ENCODE measurements at regions not wholly inside any gene's neighbourhood (a gene's known extent, or its start where the extent isn't known, plus 50 kb on each side); places are given as distances from the start of the nearest gene placed in this dataset.

DNA sequence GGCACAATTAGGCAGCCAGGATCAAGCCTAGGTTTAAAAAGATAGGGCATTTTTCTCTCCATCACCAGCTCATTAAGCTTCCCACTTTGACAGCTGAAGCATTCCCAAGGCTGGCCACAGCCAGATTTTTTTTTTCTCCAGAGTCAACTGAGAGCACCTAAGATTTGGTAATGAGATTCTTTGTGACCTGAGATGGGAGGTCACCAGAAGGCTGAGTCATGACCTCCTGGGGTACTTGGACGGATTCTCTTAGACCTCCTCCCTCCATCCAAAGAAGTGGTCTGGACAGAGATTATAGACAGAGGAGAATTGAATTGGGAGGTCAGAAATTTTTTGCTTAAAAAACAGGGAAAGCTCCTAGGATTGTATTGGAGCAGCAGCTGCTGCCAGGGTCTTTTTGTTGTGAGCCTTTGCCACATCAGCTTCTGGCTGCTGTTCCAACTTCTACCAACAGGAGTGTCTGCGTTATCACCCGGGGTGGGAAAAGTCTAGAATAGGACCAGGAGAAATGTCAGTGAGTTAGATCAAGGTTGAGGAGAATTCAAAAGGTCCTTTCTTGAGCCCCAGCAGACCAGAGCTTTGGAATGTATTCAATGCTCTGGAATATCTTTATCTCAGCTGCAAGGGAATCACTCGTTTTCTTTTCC, 221.2 kb upstream of the N4BP1 start:
- DNase-seq (ENCODE audit: low read depth) = peak; percentile 7

DNA sequence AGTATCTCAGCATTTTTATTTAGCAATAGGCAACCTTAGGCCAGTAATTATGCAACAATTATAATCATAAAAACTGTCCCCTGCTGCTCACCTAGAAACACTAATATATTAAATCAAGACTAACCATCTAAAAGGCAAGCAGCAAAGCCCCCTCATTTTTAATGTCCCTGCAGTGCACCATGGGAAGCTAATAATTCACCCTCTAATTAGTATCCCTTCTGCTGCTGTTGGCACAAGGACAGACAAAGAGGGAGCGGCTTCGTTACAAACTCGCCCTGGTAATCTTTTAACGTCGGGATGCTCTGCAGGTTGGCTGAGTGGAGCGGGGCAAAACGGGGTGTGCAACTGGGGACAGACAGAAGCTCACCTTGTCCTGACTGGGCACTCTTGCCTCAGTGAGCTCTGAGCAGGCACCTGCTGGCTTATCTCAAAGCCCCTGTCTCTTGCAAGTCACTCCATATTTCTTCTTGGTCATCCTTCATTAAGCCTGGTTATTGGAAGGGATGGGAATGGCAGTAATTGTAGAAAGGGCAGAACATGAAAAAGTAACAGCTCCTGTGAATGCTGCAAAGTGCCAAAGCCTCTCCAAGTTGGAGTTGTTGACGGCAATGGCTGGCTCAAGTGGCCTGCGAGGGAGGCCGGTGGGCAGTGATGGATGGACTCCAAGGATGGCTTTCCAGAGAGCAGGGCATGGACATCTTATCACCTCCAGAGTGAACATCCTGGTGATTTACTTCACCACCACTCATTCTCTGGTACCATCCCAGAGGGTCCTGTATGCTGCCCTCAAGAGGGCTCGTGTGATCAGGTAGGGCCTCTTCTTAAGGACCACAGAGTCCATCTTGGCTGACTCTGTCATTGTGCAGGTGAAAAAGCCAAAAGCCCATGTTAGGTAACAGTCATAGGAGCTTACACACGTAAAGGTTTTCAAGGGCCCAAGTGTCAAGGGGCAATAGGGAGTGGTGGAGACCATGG, 219.6 kb upstream of the N4BP1 start:
- no peak for DNase-seq (ENCODE audit: low read depth)

DNA sequence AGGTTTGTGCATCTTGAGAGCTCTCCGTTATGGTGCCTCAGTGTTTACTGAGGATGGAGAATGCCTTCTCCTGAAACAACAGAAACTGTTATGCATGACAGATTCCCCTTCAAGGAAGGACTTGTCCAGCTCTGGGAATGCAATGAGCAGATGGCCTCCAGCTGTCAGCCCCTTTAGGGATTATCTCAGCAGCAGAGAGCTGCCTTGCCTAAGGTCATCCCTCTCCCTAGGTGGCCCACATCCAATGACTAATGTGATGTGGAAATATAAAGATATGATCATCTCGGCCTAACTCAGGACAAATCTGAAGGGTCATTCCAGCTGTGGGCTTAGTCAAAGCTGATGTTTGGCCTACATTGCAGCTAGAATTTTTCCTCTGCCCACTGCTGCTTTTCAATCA, 214.3 kb upstream of the N4BP1 start:
- no peak for DNase-seq (ENCODE audit: low read depth)

DNA sequence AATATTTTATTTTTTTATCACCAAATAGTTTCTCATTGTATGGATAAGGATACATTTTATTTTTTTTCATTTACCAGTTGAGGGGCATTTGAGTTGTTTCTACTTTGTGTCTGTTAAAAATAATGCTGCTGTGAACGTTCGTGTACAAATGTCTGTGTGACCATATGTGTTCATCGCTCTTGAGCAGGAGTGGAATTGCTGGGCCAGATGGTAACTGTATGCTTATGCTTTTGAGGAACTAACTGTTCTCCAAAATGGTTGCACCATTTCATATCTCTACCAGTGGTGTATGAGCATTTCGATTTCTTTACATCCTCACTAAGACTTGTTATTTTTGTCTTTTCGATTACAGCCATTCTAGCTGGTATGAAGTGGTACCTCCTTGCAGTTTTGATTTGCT, 212.5 kb upstream of the N4BP1 start:
- no peak for DNase-seq (ENCODE audit: low read depth)

DNA sequence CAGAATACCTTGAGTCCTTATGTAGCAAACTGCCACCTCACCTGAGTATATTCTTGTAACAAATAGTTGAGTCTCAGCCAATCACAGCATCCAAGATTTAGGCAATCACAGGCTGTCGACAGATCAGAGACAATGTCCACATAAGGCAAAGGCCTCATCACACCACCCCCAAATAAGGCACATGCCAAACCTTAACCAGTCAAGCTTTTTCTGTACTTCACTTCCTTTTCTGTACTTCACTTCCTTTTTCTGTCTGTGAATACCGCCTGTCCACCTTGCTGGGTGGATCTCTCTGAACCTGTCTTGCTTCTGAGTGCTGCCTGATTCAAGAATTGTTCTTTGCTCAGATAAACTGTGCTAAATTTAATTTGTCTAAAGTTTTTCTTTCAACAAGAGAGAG, 210.4 kb upstream of the N4BP1 start:
- DNase-seq (ENCODE audit: low read depth) = no peak

DNA sequence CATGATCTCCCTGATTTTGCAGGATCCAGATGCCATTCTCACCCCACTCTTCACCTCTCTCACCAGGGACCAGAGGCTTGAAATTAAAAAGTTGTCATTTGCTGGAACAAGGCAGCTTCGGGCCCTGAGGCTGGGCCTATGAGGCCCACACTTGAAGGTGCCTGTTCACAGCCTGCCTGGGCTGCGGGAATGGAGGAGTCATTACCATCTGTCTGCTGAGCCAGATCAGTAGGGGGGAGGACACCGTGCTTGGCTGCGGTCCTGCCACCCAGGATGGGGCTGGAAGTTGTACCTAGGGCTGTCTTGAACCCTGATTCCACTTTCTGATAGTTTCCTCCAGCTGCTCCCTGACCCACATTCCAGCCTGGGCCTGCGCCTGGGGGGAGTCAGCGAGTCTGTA, 208.3 kb upstream of the N4BP1 start:
- DNase-seq (ENCODE audit: low read depth) = no peak

DNA sequence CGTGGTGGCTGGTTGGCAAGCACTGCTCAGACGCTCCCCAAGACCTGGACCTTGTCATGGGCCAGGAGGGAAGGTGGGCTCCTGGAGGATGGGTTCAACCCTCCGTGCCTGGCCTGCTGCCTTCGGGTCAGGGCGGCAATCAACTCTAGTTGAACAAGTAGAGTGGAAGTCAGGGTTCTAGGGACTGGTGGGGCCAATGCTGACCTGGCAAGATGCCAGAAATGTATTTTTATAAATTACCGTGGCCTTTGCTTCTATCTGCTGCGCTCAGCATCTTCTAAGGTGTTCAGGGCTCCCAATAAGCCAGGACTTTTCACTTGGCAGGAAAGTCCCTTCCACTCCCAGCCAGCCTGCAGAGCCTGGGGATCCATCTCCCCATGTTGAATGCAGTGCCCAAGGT, 207.1 kb upstream of the N4BP1 start:
- DNase-seq (ENCODE audit: low read depth) = no peak

DNA sequence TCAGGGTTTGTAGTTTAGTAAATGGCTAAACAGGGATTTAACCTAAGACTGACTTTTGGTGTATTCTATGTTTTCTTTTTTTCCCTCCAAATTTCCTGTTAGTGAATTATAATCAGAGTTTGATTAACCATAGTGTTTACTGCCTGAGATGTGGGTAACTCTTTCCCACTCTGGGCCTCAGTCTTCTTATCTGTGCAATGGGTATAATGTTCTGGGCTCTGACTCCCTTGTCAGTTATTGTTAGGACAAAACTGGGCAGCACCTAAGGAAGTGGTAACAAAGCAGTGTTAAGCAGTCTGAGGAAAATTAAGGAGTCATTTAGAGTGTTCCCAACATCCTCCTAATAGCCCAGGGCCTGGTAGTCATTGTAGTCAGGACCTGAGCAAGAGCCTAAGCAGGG, 206.4 kb upstream of the N4BP1 start:
- DNase-seq (ENCODE audit: low read depth) = no peak

DNA sequence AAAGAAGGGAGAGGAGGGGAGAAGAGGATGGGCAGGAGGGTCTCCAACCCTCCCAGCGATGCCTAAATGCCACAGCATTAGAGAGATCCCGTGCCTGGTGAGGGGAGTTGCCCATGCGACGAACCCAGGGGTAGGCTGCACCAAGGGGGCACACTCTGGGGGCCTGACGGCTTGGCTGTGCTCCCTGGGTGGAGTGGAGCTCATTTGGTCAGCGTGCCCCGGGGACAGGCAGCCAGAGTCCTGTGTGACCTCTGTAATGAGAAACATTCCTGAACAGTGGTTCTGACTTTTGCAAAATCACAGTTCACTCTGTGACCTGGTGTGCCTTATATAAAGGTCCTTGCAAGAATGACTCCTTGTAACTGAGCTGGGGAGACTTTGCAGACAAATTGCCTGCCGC, 205.0 kb upstream of the N4BP1 start:
- DNase-seq (ENCODE audit: low read depth) = no peak

DNA sequence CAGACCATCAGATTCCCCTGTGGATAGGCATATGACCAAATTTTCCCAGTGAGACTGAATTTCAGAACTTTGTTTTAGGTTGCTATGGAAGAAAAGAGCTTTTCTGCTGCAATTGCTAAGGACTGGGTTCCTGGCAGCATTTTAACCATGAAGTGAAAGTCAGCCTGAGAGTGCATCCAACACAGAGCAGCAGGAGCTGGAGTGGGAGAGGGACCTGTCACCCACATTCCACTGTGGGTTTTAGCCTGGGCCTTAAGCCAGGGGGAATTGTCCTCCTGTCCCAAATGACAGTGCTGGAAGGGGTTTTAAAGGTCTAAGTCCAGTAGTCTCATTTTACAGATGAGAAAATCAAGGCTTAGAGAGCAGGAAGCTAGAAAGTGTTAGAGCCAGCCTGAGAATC, 203.5 kb upstream of the N4BP1 start:
- no peak for DNase-seq (ENCODE audit: low read depth)

DNA sequence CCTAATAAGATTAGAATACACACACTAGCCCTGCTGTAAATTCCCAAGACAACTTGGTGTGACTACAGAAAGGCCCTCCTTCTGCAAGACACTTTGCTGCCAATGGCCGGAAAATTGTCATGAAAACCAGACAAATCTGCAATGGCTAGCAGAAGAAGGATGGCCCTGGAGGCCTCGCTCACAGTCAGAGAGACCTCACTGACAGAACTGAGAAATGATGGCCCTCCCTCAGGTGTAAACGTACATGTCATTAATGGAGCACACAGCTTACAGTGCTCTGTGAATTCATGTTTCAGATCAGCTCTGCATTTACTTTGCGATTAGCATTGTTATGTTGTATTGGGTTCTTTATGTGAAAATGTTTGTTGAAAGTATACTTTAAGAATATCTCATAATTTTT, 202.9 kb upstream of the N4BP1 start:
- DNase-seq (ENCODE audit: low read depth) = no peak

DNA sequence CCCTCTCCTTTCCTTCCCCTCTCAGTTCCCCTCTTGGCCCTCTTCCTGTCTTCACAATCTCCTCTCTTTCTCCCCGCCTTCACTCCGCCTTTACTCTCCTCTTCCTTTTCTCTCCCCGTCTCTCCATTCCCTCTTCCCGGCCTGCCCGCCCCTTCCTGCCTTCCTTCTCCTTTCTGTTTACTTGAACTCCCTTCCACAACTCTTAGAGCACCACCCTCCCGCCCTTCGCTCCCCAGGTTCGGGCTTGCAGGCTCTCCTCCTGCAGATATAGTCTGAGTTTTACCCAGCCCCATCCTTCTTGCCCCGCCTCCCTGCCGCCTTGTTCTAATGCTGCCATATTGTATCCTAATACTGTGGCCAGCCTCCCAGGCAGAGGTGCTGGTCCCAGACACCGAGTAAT, 201.5 kb upstream of the N4BP1 start:
- no peak for DNase-seq (ENCODE audit: low read depth)

DNA sequence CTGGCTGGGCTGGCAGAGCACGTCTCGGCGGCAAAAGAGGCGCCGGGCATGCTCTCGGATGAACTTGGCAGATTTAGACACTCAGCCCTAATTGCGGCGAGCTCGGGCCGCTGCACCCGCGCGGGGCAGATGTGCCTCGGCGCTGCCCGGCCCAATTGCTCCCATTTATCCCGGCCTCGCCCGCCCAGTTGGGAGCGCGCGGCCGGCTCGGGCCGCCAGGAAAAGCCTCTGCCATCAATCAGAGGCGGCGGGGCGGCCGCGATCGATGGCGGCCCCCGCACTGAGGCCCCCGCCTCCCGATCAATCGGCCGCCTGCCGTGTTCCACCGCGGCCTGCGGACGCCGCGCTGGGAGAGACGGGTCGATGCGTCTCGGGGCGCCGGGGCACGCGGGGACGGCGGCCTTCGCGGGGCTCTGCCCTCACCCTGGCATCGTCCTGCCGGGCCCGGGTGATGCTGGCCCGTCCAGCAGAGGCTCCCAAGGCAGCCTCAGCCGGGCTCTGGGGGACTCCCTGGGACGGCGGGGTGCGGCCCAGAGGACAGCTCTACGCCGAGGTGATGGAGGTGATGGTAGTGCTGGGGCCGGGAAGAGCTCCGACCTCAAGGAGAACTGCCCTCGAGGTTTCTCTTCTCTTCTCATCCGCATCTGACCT, 200.9 kb upstream of the N4BP1 start:
- DNase-seq (ENCODE audit: low read depth) = no peak

DNA sequence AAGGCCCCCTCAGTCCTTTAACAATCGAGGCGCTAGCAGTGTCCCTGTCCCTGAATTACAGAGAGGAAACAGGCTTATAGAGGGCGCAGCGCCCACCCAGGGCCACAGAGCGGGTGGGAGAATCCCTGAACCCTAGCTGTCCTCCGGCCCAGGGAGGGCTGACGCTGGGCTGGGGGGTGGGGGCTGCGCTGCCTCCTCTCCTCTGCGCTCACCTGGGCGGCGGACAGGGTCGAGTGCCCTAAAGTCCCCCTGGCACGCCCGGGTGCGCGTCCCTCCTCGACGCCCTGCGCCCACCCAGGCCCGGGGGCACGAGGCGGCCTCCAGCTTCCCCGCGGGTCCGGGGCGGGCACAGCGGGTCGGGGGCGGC, 200.4 kb upstream of the N4BP1 start:
- no peak for DNase-seq (ENCODE audit: low read depth)

DNA sequence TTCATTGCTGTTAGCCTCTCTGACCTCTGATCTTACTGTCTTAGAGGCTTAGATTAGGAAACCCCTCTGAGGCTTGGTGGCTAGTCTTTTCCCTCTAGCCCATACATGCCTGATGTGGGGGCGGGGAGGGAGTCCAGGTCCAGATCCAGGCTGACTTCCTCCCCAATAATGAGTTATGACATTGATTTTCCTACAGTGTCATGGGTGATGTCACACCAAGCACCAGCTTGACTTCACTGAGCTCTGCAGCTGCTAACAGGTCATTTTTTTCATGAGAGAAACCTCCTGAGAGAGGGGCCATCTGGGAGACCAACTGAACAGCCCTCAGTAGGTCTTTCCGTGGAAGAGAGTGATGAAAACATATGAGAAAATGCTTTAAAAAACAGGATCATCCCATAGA, 180.2 kb upstream of the N4BP1 start:
- no peak for DNase-seq (ENCODE audit: low read depth)

DNA sequence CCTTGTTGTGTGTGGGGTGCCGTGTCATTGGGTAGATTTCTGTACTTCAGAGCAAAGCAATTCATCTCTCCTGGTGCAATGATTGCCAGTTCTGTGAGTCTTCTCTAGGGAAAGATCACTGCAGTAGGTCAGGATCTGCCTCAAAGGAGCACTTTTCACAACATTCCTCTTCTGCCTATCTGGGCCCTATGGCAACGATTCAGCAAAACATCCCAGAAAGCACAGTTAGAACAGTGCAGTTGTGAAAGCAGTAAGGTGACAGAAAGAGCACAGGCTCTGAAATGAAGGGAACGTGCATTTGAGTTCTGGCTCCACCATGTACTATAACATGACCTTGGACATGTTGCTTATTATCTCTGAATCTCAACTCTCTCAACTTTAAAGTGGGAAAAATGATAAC, 178.5 kb upstream of the N4BP1 start:
- DNase-seq (ENCODE audit: low read depth) = no peak

DNA sequence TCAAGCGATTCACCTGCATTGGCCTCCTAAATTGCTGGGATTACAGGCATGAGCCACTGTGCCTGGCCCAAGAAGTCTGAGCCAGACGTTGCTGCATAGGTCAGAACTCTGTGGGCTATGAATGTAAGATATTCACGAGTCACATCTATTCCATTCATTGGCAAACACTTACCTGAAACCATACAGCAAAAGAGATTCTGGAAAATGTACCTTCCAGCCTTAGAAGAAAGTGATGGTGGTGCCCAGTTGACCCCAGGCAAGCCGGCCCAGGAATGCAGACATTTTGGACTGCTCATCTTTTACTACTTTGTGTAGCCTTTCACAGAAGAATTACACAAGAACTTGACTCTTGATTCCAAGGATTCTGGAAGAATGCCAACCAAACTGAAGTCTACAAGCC, 135.6 kb upstream of the N4BP1 start:
- no peak for DNase-seq (ENCODE audit: low read depth)

DNA sequence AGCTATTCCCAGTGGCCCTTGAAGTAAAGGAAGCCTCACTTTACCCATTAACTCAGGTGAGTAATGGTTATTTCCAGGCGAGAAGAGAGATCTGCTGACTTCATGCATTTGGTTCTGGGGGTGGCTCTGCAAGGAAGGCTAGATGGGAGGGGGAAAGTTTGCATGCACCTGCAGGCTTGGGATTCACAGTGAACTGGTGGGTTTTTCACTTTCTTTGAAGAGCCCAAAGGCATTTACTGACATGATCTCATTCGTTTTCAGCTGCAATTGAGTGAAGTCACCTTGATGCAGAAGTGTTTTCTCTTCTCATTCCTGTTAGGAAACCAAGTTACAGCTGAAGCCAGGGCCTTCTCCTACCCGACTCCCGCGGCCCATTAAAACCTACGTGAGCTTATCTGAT, 131.0 kb upstream of the N4BP1 start:
- DNase-seq (ENCODE audit: low read depth) = no peak

DNA sequence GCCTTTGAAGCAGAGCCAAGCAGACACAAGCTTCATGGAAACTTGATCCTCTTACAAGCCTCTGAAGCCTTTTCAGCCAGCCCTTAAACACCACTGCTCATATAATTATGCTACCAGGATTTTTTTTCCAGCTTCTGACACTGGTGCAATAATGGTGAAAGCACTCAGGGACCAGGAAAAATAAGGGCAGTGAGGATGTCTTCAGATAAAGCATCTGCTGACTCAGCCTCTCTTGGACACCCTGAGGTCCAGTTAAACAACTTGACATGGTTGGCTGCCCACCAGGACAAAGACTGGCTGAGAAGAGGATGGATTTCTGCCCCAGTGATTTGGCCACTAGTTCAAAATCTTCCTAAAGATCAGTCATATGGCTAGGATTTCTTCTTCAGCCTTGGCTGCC, 124.2 kb upstream of the N4BP1 start:
- no peak for DNase-seq (ENCODE audit: low read depth)

DNA sequence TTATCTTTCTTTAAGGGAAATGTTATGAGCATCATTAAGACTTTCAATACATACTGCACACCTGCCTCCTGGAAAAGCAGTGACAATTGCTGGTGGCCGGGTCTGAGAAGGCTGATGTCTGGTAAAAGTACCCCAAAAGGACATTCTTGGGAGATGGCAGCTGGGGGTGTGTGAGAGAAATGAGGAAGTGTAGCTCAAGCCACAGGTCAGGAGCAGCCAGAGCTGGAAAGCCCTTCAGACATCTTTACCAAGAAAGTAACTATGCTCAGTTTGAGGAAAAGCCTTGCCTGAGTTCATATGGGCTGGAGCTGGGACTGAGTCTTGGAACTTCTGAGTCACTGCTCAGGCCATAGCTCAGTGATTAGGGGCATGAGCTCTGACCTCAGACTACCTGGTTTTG, 94.7 kb upstream of the N4BP1 start:
- no peak for DNase-seq (ENCODE audit: low read depth)

DNA sequence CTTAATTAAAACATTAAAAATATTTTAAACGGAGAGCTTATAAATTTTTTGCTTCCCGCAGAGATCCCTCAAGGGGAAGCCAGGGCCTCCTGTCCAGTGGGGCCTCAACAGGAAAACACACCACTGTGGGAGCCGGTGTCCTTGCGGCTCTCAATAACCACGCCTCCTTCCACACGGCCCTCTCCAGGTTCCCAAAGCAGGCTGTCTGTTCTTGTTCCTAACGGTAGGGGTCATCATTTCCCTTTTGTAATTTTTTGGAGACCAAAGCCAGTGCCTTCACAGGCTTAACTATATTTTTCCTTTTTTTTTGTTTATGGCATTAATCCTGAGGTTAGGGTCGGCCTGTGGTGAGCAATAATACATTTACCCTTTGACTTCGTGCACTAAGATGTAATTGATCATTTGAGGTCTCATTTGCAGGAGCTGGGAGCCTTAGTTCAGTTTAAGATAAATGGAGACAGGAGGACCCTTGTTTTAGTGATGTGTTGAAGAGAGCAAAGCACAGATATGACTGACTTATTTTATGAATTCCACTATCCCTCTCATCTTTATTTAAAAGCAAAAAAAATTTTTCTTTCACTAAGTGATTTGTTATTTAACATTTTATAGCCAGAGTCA, 77.5 kb upstream of the N4BP1 start:
- peak; percentile 71 for DNase-seq (ENCODE audit: low read depth)

DNA sequence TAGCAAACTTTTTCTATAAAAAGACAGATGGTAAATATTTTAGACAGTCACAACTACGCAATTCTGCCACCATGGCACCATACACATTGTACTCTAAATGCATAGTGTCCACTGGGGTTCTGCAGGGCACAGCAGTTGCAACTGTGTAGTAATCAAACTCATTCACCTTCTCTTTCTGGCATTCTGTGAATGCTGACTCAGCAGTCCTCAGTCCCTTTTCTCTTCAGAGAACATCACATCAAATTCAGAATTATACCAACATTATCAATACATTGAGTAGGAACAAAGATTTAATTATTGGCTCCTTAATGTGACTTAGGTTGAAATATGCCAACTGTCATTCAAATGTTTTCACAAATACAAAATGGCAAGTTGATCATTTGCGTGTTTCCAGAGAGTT, 74.2 kb upstream of the N4BP1 start:
- DNase-seq (ENCODE audit: low read depth) = no peak

DNA sequence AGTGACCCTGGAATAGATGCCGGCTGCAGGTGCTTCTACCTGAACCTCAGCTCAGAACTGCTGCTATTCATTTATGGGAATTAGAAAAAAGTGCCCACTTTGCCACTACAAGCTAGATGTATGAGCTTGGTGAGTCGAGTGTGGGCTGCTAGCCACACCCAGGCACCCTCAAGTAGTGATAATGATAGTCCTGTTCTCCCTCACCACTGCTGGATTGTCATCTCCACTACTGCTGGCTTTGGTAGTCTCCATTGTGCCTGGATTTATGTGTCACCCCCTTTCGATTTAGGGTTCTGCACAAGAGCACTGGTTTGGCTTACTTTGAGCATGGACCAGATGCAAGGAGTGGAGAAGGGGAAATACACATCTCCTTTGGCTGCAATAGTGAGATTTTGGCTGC, 73.0 kb upstream of the N4BP1 start:
- DNase-seq (ENCODE audit: low read depth) = no peak
